ENCODE measurements at regions not wholly inside any gene's neighbourhood (a gene's known extent, or its start where the extent isn't known, plus 50 kb on each side); places are given as distances from the start of the nearest gene placed in this dataset.

DNA sequence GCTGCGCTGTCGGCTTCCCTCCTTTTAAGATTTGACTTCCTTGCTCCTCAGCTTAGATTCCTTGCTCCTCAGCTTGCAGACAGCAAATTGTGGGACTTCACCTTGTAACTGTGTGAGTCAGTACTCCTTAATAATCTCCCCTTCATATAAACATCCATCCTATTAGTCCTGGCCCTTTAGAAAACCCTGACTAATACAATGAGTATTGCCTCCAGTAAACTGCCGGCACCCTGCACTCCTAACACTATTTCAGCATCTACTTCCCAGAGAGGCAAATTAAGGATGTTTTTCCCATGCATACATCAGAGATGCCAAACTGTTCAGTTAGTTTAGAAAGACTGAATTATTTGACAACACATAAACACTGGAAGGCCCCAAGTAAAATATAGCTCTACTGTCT lies 611.3 kb upstream of the TMEM132C start:
- TF ChIP-seq, protein P1, sequence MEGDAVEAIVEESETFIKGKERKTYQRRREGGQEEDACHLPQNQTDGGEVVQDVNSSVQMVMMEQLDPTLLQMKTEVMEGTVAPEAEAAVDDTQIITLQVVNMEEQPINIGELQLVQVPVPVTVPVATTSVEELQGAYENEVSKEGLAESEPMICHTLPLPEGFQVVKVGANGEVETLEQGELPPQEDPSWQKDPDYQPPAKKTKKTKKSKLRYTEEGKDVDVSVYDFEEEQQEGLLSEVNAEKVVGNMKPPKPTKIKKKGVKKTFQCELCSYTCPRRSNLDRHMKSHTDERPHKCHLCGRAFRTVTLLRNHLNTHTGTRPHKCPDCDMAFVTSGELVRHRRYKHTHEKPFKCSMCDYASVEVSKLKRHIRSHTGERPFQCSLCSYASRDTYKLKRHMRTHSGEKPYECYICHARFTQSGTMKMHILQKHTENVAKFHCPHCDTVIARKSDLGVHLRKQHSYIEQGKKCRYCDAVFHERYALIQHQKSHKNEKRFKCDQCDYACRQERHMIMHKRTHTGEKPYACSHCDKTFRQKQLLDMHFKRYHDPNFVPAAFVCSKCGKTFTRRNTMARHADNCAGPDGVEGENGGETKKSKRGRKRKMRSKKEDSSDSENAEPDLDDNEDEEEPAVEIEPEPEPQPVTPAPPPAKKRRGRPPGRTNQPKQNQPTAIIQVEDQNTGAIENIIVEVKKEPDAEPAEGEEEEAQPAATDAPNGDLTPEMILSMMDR (IDR thresholded peaks at IDR 0.05), result no peak
- no peak for TF ChIP-seq EZH2 (IDR thresholded peaks at IDR 0.05; ENCODE audit: borderline replicate concordance, insufficient read depth, low read depth, low read length, poor library complexity, severe bottlenecking)

All from B cell (primary cell).